IMR-90 (cell line): ENCODE measurements at regions not wholly inside any gene's neighbourhood (a gene's known extent, or its start where the extent isn't known, plus 50 kb on each side); places are given as distances from the start of the nearest gene placed in this dataset.

Experiments
- ATAC-seq: fragments of 200-7000 bp; cut with Tn5 transposase; 2 replicates; pipeline ENCODE4 v1.9.1; 2020; ENCODE audit warnings: low read depth, mild to moderate bottlenecking, moderate library complexity
- BruUV-seq: library from RNA; stranded (reverse); fragments of 400-500 nt; replicated peaks from 2 replicates; lab custom pipeline; 2021; lab: Mats Ljungman, UMichigan
- CTCF ChIA-PET: fragments of 300-600 bp; formaldehyde crosslinking; extraction: SDS; loops from one replicate; lab custom pipeline; 2021; ENCODE audit warnings: antibody characterized with exemption; lab: Yijun Ruan, JAX
- POLR2A ChIA-PET: fragments of 300-600 bp; sonication (Branson Sonifier 250); formaldehyde crosslinking; loops from one replicate; lab custom pipeline; 2022; ENCODE audit warnings: antibody characterized with exemption; ENCODE audit not compliant: unreplicated experiment; lab: Charles Lee
- DNase-seq: peaks from one replicate; pipeline ENCODE4 v3.0.0; 2013
- H2AFZ ChIP-seq: replicated peaks from 2 replicates; pipeline ENCODE3; 2013; ENCODE audit warnings: low read length, mild to moderate bottlenecking; ENCODE audit not compliant: poor library complexity
- H2AK5ac ChIP-seq: 2 replicates; pipeline ENCODE4 v1.6.1; 2013; ENCODE audit warnings: low read depth, low read length, inconsistent platforms
- H2AK9ac ChIP-seq: replicated peaks from 2 replicates; pipeline ENCODE3; 2013; ENCODE audit warnings: mild to moderate bottlenecking, low read depth, low read length, moderate library complexity; ENCODE audit not compliant: poor library complexity
- H2BK120ac ChIP-seq: 2 replicates; pipeline ENCODE4 v1.6.1; 2013; ENCODE audit warnings: low read depth, low read length, inconsistent platforms
- H2BK15ac ChIP-seq: 3 replicates; pipeline ENCODE4 v1.6.1; 2013; ENCODE audit warnings: low read depth, low read length, inconsistent platforms
- H2BK20ac ChIP-seq: 2 replicates; pipeline ENCODE4 v1.6.1; 2013; ENCODE audit warnings: low read depth, mild to moderate bottlenecking, inconsistent platforms, low read length, moderate library complexity
- H2BK5ac ChIP-seq: 2 replicates; pipeline ENCODE4 v1.6.1; 2013; ENCODE audit warnings: mild to moderate bottlenecking, low read depth, low read length, inconsistent platforms; ENCODE audit not compliant: poor library complexity, severe bottlenecking
- H3K14ac ChIP-seq: replicated peaks from 2 replicates; pipeline ENCODE4 v1.6.1; 2013; ENCODE audit warnings: low read depth, low read length, inconsistent platforms
- H3K18ac ChIP-seq: 2 replicates; pipeline ENCODE4 v1.6.1; 2013; ENCODE audit warnings: low read depth, low read length, control low read depth
- H3K23ac ChIP-seq: 2 replicates; pipeline ENCODE4 v1.6.1; 2013; ENCODE audit warnings: low read depth, low read length, inconsistent platforms
- H3K27ac ChIP-seq: 2 replicates; pipeline ENCODE4 v1.5.1; 2013; ENCODE audit warnings: mild to moderate bottlenecking, control low read depth, low read length; ENCODE audit not compliant: insufficient read depth
- H3K27me3 ChIP-seq: 2 replicates; pipeline ENCODE4 v1.6.1; 2013; ENCODE audit warnings: low read length; ENCODE audit not compliant: control insufficient read depth, insufficient read depth
- H3K36me3 ChIP-seq: 2 replicates; pipeline ENCODE4 v1.6.1; 2013; ENCODE audit warnings: low read length, mixed read lengths; ENCODE audit not compliant: control insufficient read depth, insufficient read depth
- H3K4ac ChIP-seq: 2 replicates; pipeline ENCODE4 v1.6.1; 2013; ENCODE audit warnings: low read depth, low read length, inconsistent platforms
- H3K4me1 ChIP-seq: 2 replicates; pipeline ENCODE4 v1.6.1; 2013; ENCODE audit warnings: low read length, mixed read lengths; ENCODE audit not compliant: control insufficient read depth, insufficient read depth
- H3K4me2 ChIP-seq: 2 replicates; pipeline ENCODE4 v1.6.1; 2013; ENCODE audit warnings: low read depth, mild to moderate bottlenecking, control low read depth, low read length, moderate library complexity
- H3K4me3 ChIP-seq: 2 replicates; pipeline ENCODE4 v1.5.1; 2013; ENCODE audit warnings: low read depth, mild to moderate bottlenecking, control low read depth, low read length, moderate library complexity; ENCODE audit not compliant: insufficient read depth
- H3K56ac ChIP-seq: 2 replicates; pipeline ENCODE4 v1.6.1; 2013; ENCODE audit warnings: low read length, inconsistent platforms; ENCODE audit not compliant: insufficient read depth; ENCODE audit errors: extremely low read depth
- H3K79me1 ChIP-seq, 2 experiments: 2 replicates each; pipeline ENCODE4 v1.6.1; 2013; ENCODE audit warnings: low read length in 2 of 2, inconsistent platforms in 1 of 2, low read depth in 1 of 2
- H3K9ac ChIP-seq: 2 replicates; pipeline ENCODE4 v1.6.1; 2013; ENCODE audit warnings: low read depth, low read length, control low read depth
- H3K9me1 ChIP-seq: 2 replicates; pipeline ENCODE4 v1.6.1; 2013; ENCODE audit warnings: low read length, inconsistent platforms; ENCODE audit not compliant: insufficient read depth
- H3K9me3 ChIP-seq: 2 replicates; pipeline ENCODE4 v1.6.1; 2013; ENCODE audit warnings: low read length; ENCODE audit not compliant: control insufficient read depth, insufficient read depth
- H4K20me1 ChIP-seq: 2 replicates; pipeline ENCODE4 v1.6.1; 2013; ENCODE audit warnings: low read length, inconsistent platforms; ENCODE audit not compliant: insufficient read depth
- H4K5ac ChIP-seq: 2 replicates; pipeline ENCODE4 v1.6.1; 2013; ENCODE audit warnings: mild to moderate bottlenecking, low read depth, low read length, control low read depth
- H4K8ac ChIP-seq, 2 experiments: 2 replicates each; pipeline ENCODE4 v1.6.1; 2013; ENCODE audit warnings: low read depth in 2 of 2, low read length in 2 of 2, control low read depth in 1 of 2, inconsistent platforms in 1 of 2
- H4K91ac ChIP-seq: 2 replicates; pipeline ENCODE4 v1.6.1; 2013; ENCODE audit warnings: low read depth, low read length, inconsistent platforms; ENCODE audit not compliant: insufficient read depth
- BHLHE40 ChIP-seq: fragments of 150-350 bp; IDR thresholded peaks from 2 replicates; pipeline ENCODE4 v1.6.1; 2016; ENCODE audit warnings: mild to moderate bottlenecking, low read depth, low read length
- CEBPB ChIP-seq: IDR thresholded peaks from 2 replicates; pipeline ENCODE4 v1.6.1; 2012; ENCODE audit warnings: low read depth, low read length, improper control_type of control experiment
- CHD1 ChIP-seq: IDR thresholded peaks from 2 replicates; pipeline ENCODE4 v1.6.1; 2012; ENCODE audit warnings: low read depth, low read length, improper control_type of control experiment
- CTCF ChIP-seq: conservative IDR thresholded peaks from 2 replicates; pipeline ENCODE4 v1.5.1; 2012; ENCODE audit warnings: mild to moderate bottlenecking, low read depth, low read length, improper control_type of control experiment
- ELK1 ChIP-seq: fragments of 150-350 bp; IDR thresholded peaks from 2 replicates; pipeline ENCODE4 v1.6.1; 2016; ENCODE audit warnings: low read depth, mild to moderate bottlenecking, low read length, moderate library complexity, borderline replicate concordance
- FOS ChIP-seq: fragments of 150-350 bp; IDR thresholded peaks from 2 replicates; pipeline ENCODE4 v1.6.1; 2016; ENCODE audit warnings: low read depth, low read length
- MAFK ChIP-seq: IDR thresholded peaks from 2 replicates; pipeline ENCODE4 v1.6.1; 2012; ENCODE audit warnings: low read depth, low read length, improper control_type of control experiment
- MAZ ChIP-seq: IDR thresholded peaks from 2 replicates; pipeline ENCODE4 v1.6.1; 2012; ENCODE audit warnings: low read depth, mild to moderate bottlenecking, low read length, improper control_type of control experiment, moderate library complexity, borderline replicate concordance
- MXI1 ChIP-seq: IDR thresholded peaks from 2 replicates; pipeline ENCODE4 v1.6.1; 2012; ENCODE audit warnings: low read depth, mild to moderate bottlenecking, low read length, moderate library complexity, borderline replicate concordance
- NFE2L2 ChIP-seq: fragments of 150-350 bp; IDR thresholded peaks from 2 replicates; pipeline ENCODE4 v1.6.1; 2016; ENCODE audit warnings: low read depth, mild to moderate bottlenecking, low read length
- POLR2A ChIP-seq: IDR thresholded peaks from 2 replicates; pipeline ENCODE4 v1.6.1; 2012; ENCODE audit warnings: mild to moderate bottlenecking, low read depth, low read length
- RAD21 ChIP-seq: IDR thresholded peaks from 2 replicates; pipeline ENCODE4 v1.6.1; 2012; ENCODE audit warnings: low read length, improper control_type of control experiment
- RCOR1 ChIP-seq: IDR thresholded peaks from 2 replicates; pipeline ENCODE4 v1.6.1; 2012; ENCODE audit warnings: mild to moderate bottlenecking, low read length, improper control_type of control experiment; ENCODE audit not compliant: insufficient replicate concordance
- RFX5 ChIP-seq: IDR thresholded peaks from 2 replicates; pipeline ENCODE4 v1.8.0; 2012; ENCODE audit warnings: low read depth, mild to moderate bottlenecking, low read length, moderate library complexity
- SMC3 ChIP-seq: fragments of 150-350 bp; IDR thresholded peaks from 2 replicates; pipeline ENCODE4 v1.6.1; 2016; ENCODE audit warnings: low read depth, mild to moderate bottlenecking, antibody characterized with exemption, low read length, moderate library complexity
- WGBS, 2 experiments: methylation state at CpG; one replicate each; pipeline versions ENCODE4 v1.1.5 to v1.1.7; 2013; ENCODE audit warnings: missing lambda C conversion rate in 2 of 2; ENCODE audit not compliant: insufficient read length in 1 of 2; ENCODE audit errors: extremely low coverage in 2 of 2; 5-methylcytosine and 5-hydroxymethylcytosine counted together
- dilution Hi-C: fragments of 300-500 bp; cut with HindIII; formaldehyde crosslinking; loops from one replicate; pipeline ENCODE4 v1.14.3; 2018; ENCODE audit warnings: low sequenced_read_pairs; ENCODE audit not compliant: unreplicated experiment
- in situ Hi-C: fragments of 300-500 bp; cut with MboI; formaldehyde crosslinking; loops from 3 replicates; pipeline ENCODE4 v1.14.3; 2019; ENCODE audit warnings: low sequenced_read_pairs, inconsistent platforms, mixed read lengths
- intact Hi-C: fragments of 100-400 bp; cut with micrococcal nuclease; formaldehyde crosslinking; loops from 2 replicates; pipeline ENCODE4 v1.10.0; 2022
- TF ChIP-seq, protein P1 (sequence below): fragments of 150-350 bp; IDR thresholded peaks from 2 replicates; pipeline ENCODE4 v1.6.1; 2017; ENCODE audit warnings: mild to moderate bottlenecking, antibody characterized with exemption, low read length, low read depth

DNA sequence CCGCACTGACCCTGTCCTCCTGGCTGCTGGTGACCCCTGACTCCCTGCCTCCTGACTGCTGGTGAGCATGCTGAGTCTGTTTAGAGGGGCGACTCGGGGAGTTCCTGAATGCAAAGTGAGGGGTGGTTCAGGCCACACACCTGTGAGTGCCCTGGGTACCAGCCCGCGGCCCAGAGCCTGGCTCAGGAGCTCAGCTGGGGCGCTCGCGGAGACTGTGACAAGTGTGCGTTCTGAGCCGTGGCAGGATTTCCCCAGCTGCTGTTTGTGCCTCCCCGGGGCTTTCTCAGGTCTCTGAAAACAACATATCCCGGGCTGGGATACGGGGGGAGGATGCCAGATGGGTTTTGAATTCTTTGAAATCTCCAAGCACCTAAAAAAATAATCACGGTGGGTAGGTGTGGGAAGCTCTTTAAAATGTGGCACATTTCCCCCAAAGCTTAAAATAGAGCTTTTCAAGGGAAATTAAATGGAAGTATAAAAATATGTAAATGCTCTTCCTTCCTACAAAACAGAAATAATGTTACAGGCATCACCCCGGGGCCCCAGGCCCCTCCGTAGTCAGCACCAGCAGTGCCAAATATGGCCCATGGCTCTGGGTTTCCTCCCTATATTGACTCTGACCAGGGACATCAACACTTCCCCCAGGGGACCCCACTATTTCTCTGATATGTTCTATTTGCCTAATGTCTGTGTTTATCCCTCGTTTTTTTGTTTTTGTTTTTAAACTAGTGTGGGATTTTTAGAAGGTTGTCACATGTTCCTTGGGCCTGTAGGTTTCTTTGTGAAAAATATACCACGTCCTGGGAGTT lies 49.9 kb upstream of the TAGAP start:
- Histone ChIP-seq H2BK5ac (no peak overlapping the region), H2AK5ac (no peak overlapping the region), H4K91ac (no peak overlapping the region), H2AK9ac (no peak overlapping the region), H3K27me3 (peaks cover 15% of the 10 kb centered on the region), H4K5ac (no peak overlapping the region), H3K56ac (no peak overlapping the region), H4K20me1 (no peaks in the 10 kb centered on the region), H3K27ac (no peak overlapping the region), H3K4ac (no peak overlapping the region), H3K18ac (no peak overlapping the region), H3K9me3 (no peaks in the 10 kb centered on the region), H2BK20ac (no peak overlapping the region), H3K4me1 (no peaks in the 10 kb centered on the region), H3K9me1 (no peaks in the 10 kb centered on the region), H3K9ac (no peak overlapping the region), H3K4me2 (no peak overlapping the region), H3K14ac (no peak overlapping the region), H3K23ac (no peak overlapping the region), H4K8ac (no peak overlapping the region), H2BK15ac (no peak overlapping the region), H3K79me1 (no peaks in the 10 kb centered on the region), H2AFZ (no peak overlapping the region), H3K4me3 (no peak overlapping the region), H3K36me3 (no peaks in the 10 kb centered on the region), H2BK120ac (no peak overlapping the region)
- no peak for ATAC-seq
- ChIA-PET POLR2A (no interaction called here), CTCF (interaction anchor here (1.5 to 1.6 kb wide), 2 partner anchors 10 to 53 kb away, joined by 3 to 6 read pairs; no protein-coding TSS in a partner anchor)
- dilution Hi-C loops, result no loop called here
- in situ Hi-C loops, result no loop called here
- 18% methylated on average over 4 of the region's 18 CpGs; no CpG with 5 or more reads in 1 of the 2 experiments for WGBS, 2 experiments
- DNase-seq, result no peak
- intact Hi-C loops, result no loop called here
- no TSS peak for BruUV-seq
- TF ChIP-seq MAZ, result no peak
- TF ChIP-seq MXI1, result no peak
- no peak for TF ChIP-seq MAFK
- TF ChIP-seq CEBPB, result no peak
- no peak for TF ChIP-seq CTCF
- TF ChIP-seq, protein P1, sequence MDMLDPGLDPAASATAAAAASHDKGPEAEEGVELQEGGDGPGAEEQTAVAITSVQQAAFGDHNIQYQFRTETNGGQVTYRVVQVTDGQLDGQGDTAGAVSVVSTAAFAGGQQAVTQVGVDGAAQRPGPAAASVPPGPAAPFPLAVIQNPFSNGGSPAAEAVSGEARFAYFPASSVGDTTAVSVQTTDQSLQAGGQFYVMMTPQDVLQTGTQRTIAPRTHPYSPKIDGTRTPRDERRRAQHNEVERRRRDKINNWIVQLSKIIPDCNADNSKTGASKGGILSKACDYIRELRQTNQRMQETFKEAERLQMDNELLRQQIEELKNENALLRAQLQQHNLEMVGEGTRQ, result no peak
- no peak for TF ChIP-seq RFX5
- TF ChIP-seq ELK1, result no peak
- TF ChIP-seq SMC3, result no peak
- no peak for TF ChIP-seq NFE2L2
- TF ChIP-seq CHD1, result no peak
- no peak for TF ChIP-seq BHLHE40
- TF ChIP-seq RAD21, result no peak
- no peak for TF ChIP-seq POLR2A
- TF ChIP-seq FOS, result no peak
- TF ChIP-seq RCOR1, result no peak
